GM19395 (cell line): ENCODE measurements at regions not wholly inside any gene's neighbourhood (a gene's known extent, or its start where the extent isn't known, plus 50 kb on each side); places are given as distances from the start of the nearest gene placed in this dataset.
"Not testable (repeated sequence)": the region's sequence is repeated elsewhere in the genome, so short reads cannot be mapped to it uniquely, and the experiment has no call there.

Source experiments
- ATAC-seq: cut with Tn5 transposase; IDR thresholded peaks from one replicate; pipeline ENCODE4 v1.9.1; 2021; ENCODE audit warnings: mild to moderate bottlenecking, moderate library complexity; ENCODE audit not compliant: unreplicated experiment

GRCh38 chr15:20022349-20022748 lies 519.3 kb downstream of the GOLGA6L6 start:
- not testable (repeated sequence) for ATAC-seq

- not testable (repeated sequence) for ATAC-seq
Observed at GRCh38 chr15:20021351-20021750, 520.2 kb downstream of the GOLGA6L6 start.

GRCh38 chr15:20020588-20020987 lies 521.0 kb downstream of the GOLGA6L6 start:
- ATAC-seq = not testable (repeated sequence)

DNA sequence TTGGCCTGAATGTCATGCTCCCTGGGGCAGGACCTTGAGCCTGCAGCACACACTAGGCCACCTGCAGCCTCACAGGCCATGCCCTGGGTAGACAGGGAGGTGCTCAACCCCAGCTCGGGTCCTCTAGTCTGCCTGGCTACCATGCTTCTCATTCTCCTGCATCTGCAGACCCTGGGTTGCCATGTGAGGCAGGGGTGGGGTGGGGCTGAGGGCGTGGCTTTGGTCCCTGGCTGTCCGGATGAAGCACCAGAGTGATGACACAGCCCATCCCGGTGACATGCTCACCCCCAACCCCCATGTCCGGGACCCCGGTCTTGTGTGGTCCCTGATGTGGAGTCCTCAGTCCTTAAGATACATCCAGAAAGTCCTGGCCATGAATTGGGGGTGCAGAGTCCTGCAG lies 521.8 kb downstream of the GOLGA6L6 start:
- not testable (repeated sequence) for ATAC-seq

GRCh38 chr15:20017581-20017980 lies 524.0 kb downstream of the GOLGA6L6 start:
- ATAC-seq = not testable (repeated sequence)

DNA sequence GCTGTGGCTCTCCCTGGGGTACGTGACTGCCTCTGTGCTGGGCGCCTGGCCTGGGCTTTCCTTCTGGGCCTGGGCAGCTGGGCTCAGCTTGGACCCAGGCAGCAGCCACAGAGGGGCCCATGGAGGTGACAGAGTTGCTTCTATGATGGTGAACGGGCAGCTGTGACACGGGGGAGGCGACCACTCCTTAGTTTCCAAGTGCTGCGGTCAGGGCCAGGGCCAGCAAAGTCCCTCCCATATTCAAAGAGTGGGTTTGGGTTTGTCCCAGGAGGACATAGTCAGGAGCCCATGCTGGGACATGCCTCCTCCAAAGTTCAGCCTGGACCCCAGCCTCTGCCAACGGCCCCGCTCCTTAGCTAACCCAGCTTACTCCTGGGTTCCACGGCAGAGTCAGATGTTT lies 524.7 kb downstream of the GOLGA6L6 start:
- not testable (repeated sequence) for ATAC-seq

DNA sequence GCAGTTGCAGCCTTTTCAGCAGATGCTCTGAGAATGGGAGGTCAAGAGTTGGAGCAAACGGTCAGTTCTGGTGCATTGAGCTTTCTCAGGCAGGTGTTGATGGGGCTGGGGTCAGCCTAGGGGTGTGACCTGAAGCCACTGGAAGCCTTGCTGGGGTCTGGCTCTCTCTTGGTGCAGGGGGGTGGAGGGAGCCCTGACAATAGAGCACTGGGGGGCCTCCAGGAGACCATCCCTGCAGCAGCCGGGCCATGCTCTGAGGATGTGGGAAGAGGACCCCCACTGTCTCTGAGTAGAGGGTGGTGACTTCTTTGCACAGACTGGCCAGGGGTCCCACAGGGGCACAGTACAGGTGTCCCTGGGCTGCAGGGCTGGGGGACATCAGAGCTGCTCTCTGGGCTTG lies 528.8 kb downstream of the GOLGA6L6 start:
- ATAC-seq = not testable (repeated sequence)

- not testable (repeated sequence) for ATAC-seq
Observed at GRCh38 chr15:20010759-20011158, 530.8 kb downstream of the GOLGA6L6 start.

DNA sequence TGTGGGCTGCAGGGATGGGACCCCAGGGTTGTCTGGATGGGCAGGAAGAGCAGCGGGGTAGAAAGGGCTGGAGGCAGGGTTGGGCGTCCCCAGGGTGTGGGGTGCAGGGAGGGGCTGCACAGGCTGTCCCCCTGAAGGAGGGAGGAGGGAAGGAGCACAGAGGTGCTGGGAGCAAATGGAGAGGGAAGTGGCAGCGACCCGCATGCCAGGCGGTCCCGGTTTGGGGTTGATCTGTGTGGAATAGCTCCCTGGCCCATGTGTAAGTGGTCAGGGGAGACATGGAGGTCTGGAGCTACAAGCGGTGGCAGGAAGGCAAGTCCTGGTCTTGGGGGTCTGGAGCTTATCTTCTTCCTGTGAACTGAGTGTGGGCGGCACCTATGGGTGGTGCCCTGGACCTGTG lies 532.0 kb downstream of the GOLGA6L6 start:
- ATAC-seq = not testable (repeated sequence)

DNA sequence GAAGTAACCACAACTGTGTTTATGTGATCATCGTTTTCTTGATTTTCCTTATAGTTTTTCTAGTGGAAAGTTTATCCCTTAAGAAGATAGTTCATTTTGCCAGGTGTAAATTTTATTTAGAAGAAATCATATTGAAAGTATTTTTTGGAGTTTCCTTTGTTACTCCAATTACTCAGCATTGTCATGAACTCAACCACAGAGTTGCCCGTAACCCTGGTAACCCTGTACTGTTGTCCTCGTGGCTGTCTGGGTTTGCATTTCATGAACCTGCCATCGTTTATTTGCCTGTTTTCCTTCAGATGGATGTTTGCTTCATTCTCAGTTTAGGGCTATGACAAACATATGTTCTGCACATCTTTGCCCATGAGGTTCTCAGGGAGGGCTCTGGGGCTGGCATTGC lies 534.3 kb downstream of the GOLGA6L6 start:
- ATAC-seq = not testable (repeated sequence)

DNA sequence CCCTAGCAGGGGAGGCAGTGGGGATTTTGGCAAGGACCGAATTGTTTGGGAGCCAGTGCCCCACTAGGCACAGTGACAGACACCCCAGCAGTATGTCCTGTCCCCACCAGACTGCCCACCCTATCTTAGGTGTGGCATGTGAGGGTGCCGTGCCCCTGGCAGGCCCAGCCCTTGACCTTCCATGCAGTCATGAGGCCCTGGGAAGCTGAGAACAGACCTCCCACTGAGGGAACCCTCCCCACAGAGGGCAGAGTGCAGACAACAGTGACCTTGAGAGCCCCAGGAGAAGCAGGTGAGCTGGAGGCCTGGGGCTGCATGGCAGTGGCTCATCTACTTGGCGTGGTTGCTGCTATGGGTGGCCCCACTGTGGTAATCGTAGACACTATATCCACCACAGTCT lies 538.1 kb downstream of the GOLGA6L6 start:
- not testable (repeated sequence) for ATAC-seq

GRCh38 chr15:20002560-20002959 lies 539.0 kb downstream of the GOLGA6L6 start:
- not testable (repeated sequence) for ATAC-seq

GRCh38 chr15:19996574-19997194 lies 544.9 kb downstream of the GOLGA6L6 start:
- not testable (repeated sequence) for ATAC-seq

- ATAC-seq = not testable (repeated sequence)
Observed at GRCh38 chr15:19995296-19995695, 546.3 kb downstream of the GOLGA6L6 start.

DNA sequence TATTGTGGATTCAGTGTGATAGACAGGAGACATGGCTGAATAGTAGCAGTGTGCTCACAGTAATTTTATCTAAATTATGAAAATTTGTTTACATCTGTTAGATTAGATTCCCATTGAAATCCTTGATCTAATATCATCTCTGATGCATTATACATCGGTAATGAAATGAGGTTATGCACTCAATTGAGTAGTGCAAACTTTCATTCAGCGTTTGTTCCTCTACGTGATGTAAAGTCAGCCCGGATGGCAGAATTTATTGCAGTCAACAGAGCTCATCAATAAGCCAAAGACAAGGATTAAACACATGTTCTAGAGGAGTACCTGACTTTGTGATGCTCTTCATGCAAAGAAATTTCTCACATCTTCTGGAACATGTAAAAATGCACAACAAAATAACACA lies 549.2 kb downstream of the GOLGA6L6 start:
- ATAC-seq = no peak

DNA sequence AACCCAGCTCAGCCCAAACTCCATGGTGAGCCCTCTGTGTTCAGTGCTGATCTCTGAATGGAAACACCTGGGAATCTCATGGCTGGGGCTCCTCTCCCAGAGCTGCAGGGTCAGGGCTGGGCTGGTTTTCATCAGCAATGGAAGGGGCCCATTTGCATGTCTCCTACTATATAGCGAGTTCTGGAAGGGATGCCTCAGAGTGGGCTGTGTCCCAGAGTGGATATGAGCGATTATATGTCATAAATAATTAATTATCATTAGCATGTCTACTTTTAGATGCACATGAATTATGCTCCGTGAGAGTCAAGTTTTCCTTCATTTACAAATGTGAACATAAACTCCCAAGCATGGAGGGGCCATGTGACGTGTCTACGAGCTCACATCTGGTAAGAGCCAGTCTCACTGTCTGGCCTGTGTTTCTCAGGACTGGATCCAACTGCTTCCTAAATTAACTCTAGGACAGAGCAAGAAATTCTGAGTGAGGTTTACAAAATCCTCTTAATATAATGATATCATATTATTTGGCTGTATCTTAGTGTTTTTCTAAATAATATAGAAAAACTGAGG lies 553.4 kb downstream of the GOLGA6L6 start:
- ATAC-seq = no peak

GRCh38 chr15:19987389-19988048 lies 554.1 kb downstream of the GOLGA6L6 start:
- ATAC-seq = no peak

DNA sequence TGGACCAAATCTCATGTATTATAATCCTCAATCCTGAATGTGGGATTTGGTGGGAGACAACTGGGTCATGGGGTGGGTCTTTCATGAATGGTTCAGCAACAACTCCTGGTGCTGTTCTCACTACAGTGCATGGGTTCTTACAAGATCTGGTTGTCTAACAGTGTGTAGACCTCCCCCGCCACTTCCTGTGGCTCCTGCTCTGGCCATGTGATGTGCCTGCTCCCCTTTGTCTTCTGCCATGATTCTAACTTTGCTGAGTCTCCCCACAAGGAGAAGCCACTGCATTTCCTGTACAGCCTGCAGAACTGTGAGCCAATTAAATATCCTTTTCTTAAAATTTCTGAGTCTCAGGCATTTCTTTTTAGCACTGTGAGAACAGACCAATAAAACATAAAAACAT lies 557.5 kb downstream of the GOLGA6L6 start:
- ATAC-seq = no peak

DNA sequence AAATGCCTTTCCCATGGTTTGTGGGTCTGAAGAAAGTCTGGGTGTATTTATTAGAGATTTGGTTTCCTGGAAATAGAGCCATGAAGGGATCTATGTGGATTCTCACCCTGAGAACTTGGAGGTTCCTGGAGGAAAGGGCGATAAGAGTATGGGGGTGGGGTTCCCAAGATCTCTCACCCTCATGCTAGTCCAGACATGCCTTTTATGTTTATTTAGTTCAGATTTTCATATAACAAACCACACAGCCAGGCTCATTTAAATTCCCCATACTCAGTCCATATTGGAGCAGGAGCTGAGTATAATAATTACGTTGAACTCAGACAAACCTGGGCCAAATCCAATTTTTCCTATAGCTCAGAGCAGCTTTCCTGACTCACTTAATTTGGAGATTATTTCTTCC lies 566.6 kb downstream of the GOLGA6L6 start:
- ATAC-seq = no peak

- no peak for ATAC-seq
Observed at GRCh38 chr15:19973718-19974117, 567.9 kb downstream of the GOLGA6L6 start.

GRCh38 chr15:19972582-19972981 lies 569.0 kb downstream of the GOLGA6L6 start:
- ATAC-seq = not testable (repeated sequence)

GRCh38 chr15:19965574-19965973 lies 576.0 kb downstream of the GOLGA6L6 start:
- not testable (repeated sequence) for ATAC-seq
